ENCODE measurements at regions not wholly inside any gene's neighbourhood (a gene's known extent, or its start where the extent isn't known, plus 50 kb on each side); places are given as distances from the start of the nearest gene placed in this dataset.
"Not testable (repeated sequence)": the region's sequence is repeated elsewhere in the genome, so short reads cannot be mapped to it uniquely, and the experiment has no call there.

GRCh38 chr4:134610956-134611355 lies 409.4 kb upstream of the PABPC4L start:
- DNase-seq (ENCODE audit: low spot score) = no peak

- no peak for DNase-seq (ENCODE audit: low spot score)
Observed at GRCh38 chr4:134610172-134610571, 408.6 kb upstream of the PABPC4L start.

GRCh38 chr4:134601706-134602105 lies 400.1 kb upstream of the PABPC4L start:
- DNase-seq (ENCODE audit: low spot score) = no peak

GRCh38 chr4:134591326-134591725 lies 389.7 kb upstream of the PABPC4L start:
- DNase-seq (ENCODE audit: low spot score) = no peak

- no peak for DNase-seq (ENCODE audit: low spot score)
Observed at GRCh38 chr4:134585972-134586371, 384.4 kb upstream of the PABPC4L start.

GRCh38 chr4:134567461-134567860 lies 365.9 kb upstream of the PABPC4L start:
- DNase-seq (ENCODE audit: low spot score) = no peak

GRCh38 chr4:134560728-134561127 lies 359.1 kb upstream of the PABPC4L start:
- no peak for DNase-seq (ENCODE audit: low spot score)

- no peak for DNase-seq (ENCODE audit: low spot score)
Observed at GRCh38 chr4:134552063-134552462, 350.5 kb upstream of the PABPC4L start.

GRCh38 chr4:134551348-134551747 lies 349.8 kb upstream of the PABPC4L start:
- no peak for DNase-seq (ENCODE audit: low spot score)

GRCh38 chr4:134548052-134548628 lies 346.6 kb upstream of the PABPC4L start:
- DNase-seq (ENCODE audit: low spot score) = no peak

GRCh38 chr4:134546279-134546678 lies 344.7 kb upstream of the PABPC4L start:
- no peak for DNase-seq (ENCODE audit: low spot score)

- no peak for DNase-seq (ENCODE audit: low spot score)
Observed at GRCh38 chr4:134544303-134544770, 342.7 kb upstream of the PABPC4L start.

- DNase-seq (ENCODE audit: low spot score) = no peak
Observed at GRCh38 chr4:134540588-134540987, 339.0 kb upstream of the PABPC4L start.

GRCh38 chr4:134539729-134540231 lies 338.2 kb upstream of the PABPC4L start:
- DNase-seq (ENCODE audit: low spot score) = no peak

GRCh38 chr4:134537701-134538100 lies 336.1 kb upstream of the PABPC4L start:
- DNase-seq (ENCODE audit: low spot score) = no peak

- DNase-seq (ENCODE audit: low spot score) = no peak
Observed at GRCh38 chr4:134533068-134533467, 331.5 kb upstream of the PABPC4L start.

GRCh38 chr4:134531013-134531412 lies 329.4 kb upstream of the PABPC4L start:
- no peak for DNase-seq (ENCODE audit: low spot score)

- no peak for DNase-seq (ENCODE audit: low spot score)
Observed at GRCh38 chr4:134529629-134530028, 328.0 kb upstream of the PABPC4L start.

GRCh38 chr4:134518574-134519217 lies 317.1 kb upstream of the PABPC4L start:
- no peak for DNase-seq (ENCODE audit: low spot score)

- DNase-seq (ENCODE audit: low spot score) = no peak
Observed at GRCh38 chr4:134510544-134510943, 309.0 kb upstream of the PABPC4L start.

- no peak for DNase-seq (ENCODE audit: low spot score)
Observed at GRCh38 chr4:134505511-134505910, 303.9 kb upstream of the PABPC4L start.

- DNase-seq (ENCODE audit: low spot score) = no peak
Observed at GRCh38 chr4:134501973-134502643, 300.5 kb upstream of the PABPC4L start.

GRCh38 chr4:134501488-134501887 lies 299.9 kb upstream of the PABPC4L start:
- DNase-seq (ENCODE audit: low spot score) = not testable (repeated sequence)

Data from AG08396 (cell line).